BLaER1 (cell line): ENCODE measurements at regions not wholly inside any gene's neighbourhood (a gene's known extent, or its start where the extent isn't known, plus 50 kb on each side); places are given as distances from the start of the nearest gene placed in this dataset.

Experiments used
- H3K27ac ChIP-seq: shearing (Covaris generic); formaldehyde crosslinking; 2 replicates; pipeline ENCODE4 v1.8.1; 2022
- H3K27me3 ChIP-seq: shearing (Covaris generic); formaldehyde crosslinking; 2 replicates; pipeline ENCODE4 v1.8.1; 2022
- H3K36me3 ChIP-seq: shearing (Covaris generic); formaldehyde crosslinking; 2 replicates; pipeline ENCODE4 v1.8.1; 2022
- H3K4me1 ChIP-seq: shearing (Covaris generic); formaldehyde crosslinking; 2 replicates; pipeline ENCODE4 v1.8.1; 2022
- H3K4me2 ChIP-seq: shearing (Covaris generic); formaldehyde crosslinking; 2 replicates; pipeline ENCODE4 v1.8.1; 2022
- H3K4me3 ChIP-seq: shearing (Covaris generic); formaldehyde crosslinking; 2 replicates; pipeline ENCODE4 v1.8.1; 2022
- H3K9ac ChIP-seq: shearing (Covaris generic); formaldehyde crosslinking; 2 replicates; pipeline ENCODE4 v1.8.1; 2022
- H3K9me3 ChIP-seq: shearing (Covaris generic); formaldehyde crosslinking; 2 replicates; pipeline ENCODE4 v1.8.1; 2022
- H4K20me1 ChIP-seq: shearing (Covaris generic); formaldehyde crosslinking; 2 replicates; pipeline ENCODE4 v1.8.1; 2022
- Cebpa-rat ChIP-seq: shearing (Covaris generic); IDR thresholded peaks from 2 replicates; pipeline ENCODE4 v1.8.1; 2022

GRCh38 chr1:217228689-217229088, 402.2 kb downstream of the GPATCH2 start:
- no peak overlapping the region for H3K4me3 ChIP-seq
- no peaks in the 10 kb centered on the region for H3K4me1 ChIP-seq
- no peak for TF ChIP-seq Cebpa-rat
- no peak overlapping the region for H3K27ac ChIP-seq
- no peaks in the 10 kb centered on the region for H3K9me3 ChIP-seq
- H3K27me3 ChIP-seq = no peaks in the 10 kb centered on the region
- H3K36me3 ChIP-seq = no peaks in the 10 kb centered on the region
- H3K9ac ChIP-seq = no peak overlapping the region
- no peaks in the 10 kb centered on the region for H4K20me1 ChIP-seq
- no peak overlapping the region for H3K4me2 ChIP-seq

- no peak for TF ChIP-seq Cebpa-rat
- no peaks in the 10 kb centered on the region for H3K36me3 ChIP-seq
- H4K20me1 ChIP-seq = no peaks in the 10 kb centered on the region
- no peak overlapping the region for H3K4me3 ChIP-seq
- no peak overlapping the region for H3K4me2 ChIP-seq
- no peak overlapping the region for H3K9ac ChIP-seq
- H3K4me1 ChIP-seq = no peaks in the 10 kb centered on the region
- no peak overlapping the region for H3K27ac ChIP-seq
- H3K9me3 ChIP-seq = no peaks in the 10 kb centered on the region
- no peaks in the 10 kb centered on the region for H3K27me3 ChIP-seq
Measured at GRCh38 chr1:217224201-217224600, 406.7 kb downstream of the GPATCH2 start.

- Histone ChIP-seq H3K4me1 (no peaks in the 10 kb centered on the region), H3K36me3 (no peaks in the 10 kb centered on the region), H3K4me2 (no peak overlapping the region), H3K27ac (no peak overlapping the region), H3K9me3 (no peaks in the 10 kb centered on the region), H4K20me1 (no peaks in the 10 kb centered on the region), H3K27me3 (no peaks in the 10 kb centered on the region), H3K4me3 (no peak overlapping the region), H3K9ac (no peak overlapping the region)
- no peak for TF ChIP-seq Cebpa-rat
Measured at GRCh38 chr1:217214551-217214950, 416.3 kb downstream of the GPATCH2 start.

GRCh38 chr1:217211486-217211885, 419.4 kb downstream of the GPATCH2 start:
- no peaks in the 10 kb centered on the region for H3K36me3 ChIP-seq
- no peak overlapping the region for H3K4me3 ChIP-seq
- H4K20me1 ChIP-seq = no peaks in the 10 kb centered on the region
- H3K27ac ChIP-seq = no peak overlapping the region
- no peaks in the 10 kb centered on the region for H3K4me1 ChIP-seq
- TF ChIP-seq Cebpa-rat = no peak
- H3K27me3 ChIP-seq = no peaks in the 10 kb centered on the region
- 0 out of 2 replicates have a peak, but pooled peaks cover under 1% of the 10 kb centered on the region for H3K9me3 ChIP-seq
- no peak overlapping the region for H3K4me2 ChIP-seq
- no peak overlapping the region for H3K9ac ChIP-seq

GRCh38 chr1:217205578-217205977, 425.3 kb downstream of the GPATCH2 start:
- TF ChIP-seq Cebpa-rat = no peak
- Histone ChIP-seq H3K9me3 (peaks cover 12% of the 10 kb centered on the region; the same call in 1 of the 2 replicates), H3K27me3 (no peaks in the 10 kb centered on the region), H3K9ac (no peak overlapping the region), H3K4me1 (no peaks in the 10 kb centered on the region), H3K4me2 (no peak overlapping the region), H3K27ac (no peak overlapping the region), H3K4me3 (no peak overlapping the region), H3K36me3 (no peaks in the 10 kb centered on the region), H4K20me1 (no peaks in the 10 kb centered on the region)

GRCh38 chr1:217196616-217197015, 434.3 kb downstream of the GPATCH2 start:
- H3K36me3 ChIP-seq = no peaks in the 10 kb centered on the region
- no peak for TF ChIP-seq Cebpa-rat
- no peak overlapping the region for H3K4me3 ChIP-seq
- H3K4me1 ChIP-seq = no peaks in the 10 kb centered on the region
- no peak overlapping the region for H3K9ac ChIP-seq
- H4K20me1 ChIP-seq = no peaks in the 10 kb centered on the region
- H3K27ac ChIP-seq = no peak overlapping the region
- no peak overlapping the region for H3K4me2 ChIP-seq
- H3K27me3 ChIP-seq = no peaks in the 10 kb centered on the region
- H3K9me3 ChIP-seq = no peaks in the 10 kb centered on the region

- TF ChIP-seq Cebpa-rat = no peak
- no peaks in the 10 kb centered on the region for H4K20me1 ChIP-seq
- H3K9ac ChIP-seq = no peak overlapping the region
- no peak overlapping the region for H3K4me2 ChIP-seq
- H3K4me3 ChIP-seq = no peak overlapping the region
- H3K27me3 ChIP-seq = no peaks in the 10 kb centered on the region
- no peaks in the 10 kb centered on the region for H3K9me3 ChIP-seq
- no peaks in the 10 kb centered on the region for H3K4me1 ChIP-seq
- no peaks in the 10 kb centered on the region for H3K36me3 ChIP-seq
- no peak overlapping the region for H3K27ac ChIP-seq
Measured at GRCh38 chr1:217193151-217193550, 437.7 kb downstream of the GPATCH2 start.

- no peaks in the 10 kb centered on the region for H3K4me1 ChIP-seq
- no peak for TF ChIP-seq Cebpa-rat
- H3K4me2 ChIP-seq = no peak overlapping the region
- no peaks in the 10 kb centered on the region for H3K27me3 ChIP-seq
- no peak overlapping the region for H3K9ac ChIP-seq
- no peaks in the 10 kb centered on the region for H3K36me3 ChIP-seq
- no peaks in the 10 kb centered on the region for H4K20me1 ChIP-seq
- no peaks in the 10 kb centered on the region for H3K9me3 ChIP-seq
- no peak overlapping the region for H3K27ac ChIP-seq
- H3K4me3 ChIP-seq = no peak overlapping the region
Measured at GRCh38 chr1:217191441-217191840, 439.4 kb downstream of the GPATCH2 start.

GRCh38 chr1:217190359-217190758, 440.5 kb downstream of the GPATCH2 start:
- Histone ChIP-seq H3K4me2 (no peak overlapping the region), H3K4me3 (no peak overlapping the region), H3K9ac (no peak overlapping the region), H3K27me3 (no peaks in the 10 kb centered on the region), H3K4me1 (no peaks in the 10 kb centered on the region), H3K9me3 (no peaks in the 10 kb centered on the region), H3K27ac (no peak overlapping the region), H4K20me1 (no peaks in the 10 kb centered on the region), H3K36me3 (no peaks in the 10 kb centered on the region)
- TF ChIP-seq Cebpa-rat = peak; percentile 79; the same call in 1 of the 2 replicates

- no peaks in the 10 kb centered on the region for H4K20me1 ChIP-seq
- no peaks in the 10 kb centered on the region for H3K36me3 ChIP-seq
- TF ChIP-seq Cebpa-rat = no peak
- H3K9me3 ChIP-seq = no peaks in the 10 kb centered on the region
- no peak overlapping the region for H3K27ac ChIP-seq
- H3K9ac ChIP-seq = no peak overlapping the region
- H3K4me1 ChIP-seq = no peaks in the 10 kb centered on the region
- no peak overlapping the region for H3K4me2 ChIP-seq
- no peak overlapping the region for H3K4me3 ChIP-seq
- no peaks in the 10 kb centered on the region for H3K27me3 ChIP-seq
Measured at GRCh38 chr1:217189362-217189761, 441.5 kb downstream of the GPATCH2 start.
